ENCODE measurements at regions not wholly inside any gene's neighbourhood (a gene's known extent, or its start where the extent isn't known, plus 50 kb on each side); places are given as distances from the start of the nearest gene placed in this dataset.

DNA sequence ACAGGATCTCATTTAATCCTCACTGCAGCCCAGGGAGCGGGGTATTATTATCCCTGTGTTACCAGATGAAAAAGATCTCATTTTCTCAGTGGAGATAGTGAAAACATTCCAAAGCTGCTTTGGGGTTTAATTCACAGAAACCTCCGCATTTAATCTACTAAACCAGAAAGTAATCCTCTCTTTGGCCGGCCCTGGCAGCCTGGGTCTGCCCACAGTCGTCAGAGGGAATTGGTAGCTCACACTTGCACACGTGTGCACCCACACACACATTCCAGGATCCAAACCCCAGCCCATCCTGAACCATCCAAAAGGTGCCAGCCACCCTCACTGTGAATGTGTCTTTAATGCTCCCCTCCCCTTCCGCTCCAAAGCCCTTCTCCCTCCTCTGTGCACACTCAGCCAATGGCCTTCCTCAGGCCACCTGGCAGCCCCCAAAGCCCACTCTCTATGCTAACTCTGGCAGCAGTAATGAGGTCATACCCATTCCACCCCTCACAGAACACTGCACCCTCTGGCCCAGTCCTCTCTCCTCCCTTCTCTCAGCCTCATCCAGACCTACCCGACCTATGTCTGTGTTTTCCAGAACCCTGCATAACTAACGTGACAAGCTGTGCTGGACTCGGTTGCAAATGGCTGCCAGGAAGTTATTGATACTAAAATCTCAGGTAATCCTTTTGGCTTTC, 466.2 kb downstream of the SOX6 start:
- DNase-seq, result no peak

DNA sequence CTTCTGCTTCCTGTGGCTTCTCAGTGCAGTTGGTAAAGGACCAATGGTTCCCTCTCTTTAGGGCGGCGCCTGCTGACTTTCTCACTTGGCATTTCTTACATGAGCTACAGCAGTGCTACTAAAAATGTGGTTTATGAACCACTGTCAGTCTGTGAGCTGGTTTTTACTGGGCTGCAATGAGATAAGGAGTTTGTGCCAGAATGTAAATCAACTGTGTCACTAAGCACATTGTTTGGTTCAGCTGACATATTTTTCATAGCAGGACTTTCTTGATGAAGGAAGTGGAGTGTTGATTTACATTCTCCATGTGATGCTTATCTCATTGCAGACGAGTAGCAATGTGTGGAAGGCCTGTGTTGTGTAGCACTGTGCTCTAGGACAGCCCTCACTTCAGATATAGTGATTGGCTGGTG, 463.3 kb downstream of the SOX6 start:
- no peak for DNase-seq

DNA sequence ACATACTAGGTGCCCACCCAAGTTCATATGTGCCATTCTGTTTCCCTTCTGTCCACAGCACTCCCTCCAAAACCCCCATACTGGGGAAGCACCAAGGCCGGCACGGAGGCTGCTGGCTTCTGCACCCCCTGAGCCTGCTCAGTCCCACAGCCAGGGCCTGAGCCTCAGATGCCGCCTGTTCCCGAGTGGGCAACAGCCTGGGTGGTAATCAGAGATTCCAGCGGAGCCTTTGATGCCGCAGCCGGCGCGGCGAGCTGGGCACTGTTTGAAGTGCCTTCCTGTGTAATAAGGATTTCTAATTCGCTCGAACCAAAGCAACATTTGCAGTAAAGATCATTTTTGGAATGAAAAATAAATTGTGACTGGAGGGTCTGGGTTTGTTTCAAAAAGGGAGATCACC, 460.3 kb downstream of the SOX6 start:
- no peak for DNase-seq

DNA sequence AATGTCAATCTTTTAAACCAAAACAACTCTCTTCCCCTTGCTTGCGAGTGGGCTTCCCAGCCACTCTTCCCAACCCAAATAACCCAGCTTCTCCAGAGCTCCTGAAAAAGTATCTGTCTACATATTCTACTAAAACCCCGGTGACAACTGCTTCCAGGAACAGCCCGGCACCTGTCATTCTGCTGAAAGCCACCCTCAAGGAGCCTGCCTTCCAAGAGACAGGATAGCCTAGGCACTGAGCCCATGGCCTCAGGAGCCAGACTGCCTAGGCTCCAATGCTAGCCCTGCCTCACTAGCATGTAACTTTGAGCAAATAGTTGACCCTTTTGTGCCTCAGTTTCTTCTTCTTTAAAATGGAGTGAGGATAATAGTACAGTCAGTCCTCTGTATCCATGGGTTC, 459.8 kb downstream of the SOX6 start:
- DNase-seq, result no peak

DNA sequence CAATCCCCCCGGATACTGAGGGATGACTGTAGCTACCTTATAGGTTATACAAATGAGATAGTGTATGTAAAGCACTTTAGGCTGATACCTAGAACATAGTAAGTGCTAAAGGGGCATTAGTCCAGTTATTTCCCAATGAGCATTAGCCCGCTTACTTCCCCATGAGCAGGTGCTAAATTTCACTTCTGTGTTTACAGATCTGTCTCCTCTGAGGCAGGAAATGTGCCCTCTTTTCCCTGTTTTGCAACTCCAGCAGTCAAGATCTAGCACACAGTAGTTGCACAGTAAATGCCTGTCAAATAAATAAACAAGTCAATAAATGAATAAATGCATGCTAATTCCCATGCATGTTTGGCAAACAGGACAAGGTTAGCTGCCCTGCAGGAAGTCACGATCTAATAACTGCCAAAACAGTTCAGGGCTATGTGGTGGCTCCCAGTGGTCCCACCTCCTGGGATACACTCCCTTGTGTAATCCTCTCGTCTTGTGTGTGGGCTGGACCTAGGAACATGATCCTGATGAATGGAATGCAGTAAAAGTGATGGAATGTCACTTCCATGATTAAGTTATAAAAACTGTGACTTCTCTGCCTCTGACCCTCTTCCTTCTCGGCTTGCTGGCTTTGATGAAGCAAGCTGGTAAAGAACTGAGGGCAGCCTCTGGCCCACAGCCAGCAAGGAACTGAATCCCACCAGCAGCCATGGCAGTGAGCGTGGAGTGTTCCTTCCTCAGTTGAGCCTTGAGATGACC, 459.0 kb downstream of the SOX6 start:
- no peak for DNase-seq

- no peak for DNase-seq
Measured at GRCh38 chr11:15901054-15901453, 455.3 kb downstream of the SOX6 start.

DNA sequence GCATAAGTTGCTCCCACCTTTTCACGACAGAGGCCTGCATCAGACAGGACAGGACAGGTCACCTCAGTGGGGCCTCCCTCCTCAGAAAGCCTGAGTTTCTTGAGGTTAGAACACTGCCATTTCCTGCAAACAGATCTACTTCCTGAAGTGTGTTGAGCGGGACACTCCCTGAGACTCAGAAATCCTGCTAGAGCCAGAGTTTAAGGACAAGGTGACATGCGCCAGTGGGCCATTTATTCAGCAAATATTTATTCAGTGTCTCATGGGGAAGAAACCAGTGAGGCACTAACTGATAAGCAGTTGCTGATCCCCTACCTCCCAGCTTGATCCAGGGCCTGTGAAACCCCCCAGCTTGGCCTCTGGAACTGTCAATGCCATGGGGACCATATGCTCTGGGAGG, 454.6 kb downstream of the SOX6 start:
- DNase-seq, result no peak

GRCh38 chr11:15903246-15903645, 453.1 kb downstream of the SOX6 start:
- no peak for DNase-seq

DNA sequence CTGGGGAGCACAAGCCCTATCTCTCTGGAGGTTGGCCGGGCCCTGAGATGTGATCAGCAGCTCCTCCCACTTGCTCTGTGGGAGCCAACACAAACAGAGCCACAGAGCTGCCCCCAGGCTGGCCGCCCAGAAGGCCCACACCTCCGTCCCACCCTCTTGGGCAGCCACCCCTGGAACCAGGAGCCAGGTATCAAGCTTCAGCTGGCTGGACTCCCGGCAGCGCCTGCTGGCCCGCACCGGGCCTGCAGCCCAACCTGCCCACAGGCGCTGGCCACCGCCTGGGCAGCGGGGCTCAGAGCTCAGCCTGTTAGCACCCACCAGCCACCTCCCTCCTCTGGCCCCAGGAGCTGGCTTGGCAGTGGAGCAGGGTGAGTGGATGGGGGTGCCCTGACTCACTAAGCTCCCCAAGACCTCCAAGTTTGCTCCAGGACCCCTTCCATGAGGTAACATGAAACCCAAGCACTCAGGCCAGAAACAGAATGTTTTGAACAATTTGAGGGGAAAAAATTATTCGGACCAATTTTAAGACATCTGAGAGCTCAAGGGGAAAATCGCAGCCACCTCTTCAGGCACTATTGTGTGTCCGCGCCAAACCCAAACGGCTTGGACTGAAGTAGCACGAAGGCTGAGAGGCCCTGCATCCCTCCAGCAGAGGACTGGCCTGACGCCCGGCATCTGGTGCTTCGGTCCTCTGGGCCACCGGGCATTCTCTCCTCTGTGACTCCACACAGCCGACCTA, 450.8 kb downstream of the SOX6 start:
- no peak for DNase-seq

DNA sequence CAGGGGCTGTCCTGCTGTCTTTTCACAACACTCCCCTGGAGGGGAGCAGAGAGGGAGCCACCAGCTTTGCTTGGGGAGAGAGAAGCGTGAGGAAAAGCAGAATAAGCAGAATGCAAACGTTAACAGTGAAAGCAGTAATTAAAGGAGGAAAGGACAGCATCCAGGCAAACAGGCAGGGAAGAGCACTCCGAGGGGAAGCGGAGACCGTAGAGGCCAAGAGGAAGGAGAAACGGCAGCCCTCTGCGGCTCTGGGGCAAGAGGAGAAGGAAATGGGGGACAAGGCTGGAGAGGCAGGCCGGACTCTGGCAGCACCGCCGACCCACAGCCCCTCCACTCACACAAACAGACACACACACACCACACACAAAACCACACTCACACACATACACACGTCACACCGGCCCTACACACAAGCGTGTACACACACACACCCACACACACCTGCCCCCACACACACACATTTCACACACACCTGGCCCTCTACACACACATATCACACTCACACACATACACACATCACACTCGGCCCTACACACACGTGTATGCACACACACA, 449.8 kb downstream of the SOX6 start:
- no peak for DNase-seq

- DNase-seq, result no peak
Measured at GRCh38 chr11:15907806-15908205, 448.5 kb downstream of the SOX6 start.

- DNase-seq, result no peak
Measured at GRCh38 chr11:15909937-15910598, 446.3 kb downstream of the SOX6 start.

DNA sequence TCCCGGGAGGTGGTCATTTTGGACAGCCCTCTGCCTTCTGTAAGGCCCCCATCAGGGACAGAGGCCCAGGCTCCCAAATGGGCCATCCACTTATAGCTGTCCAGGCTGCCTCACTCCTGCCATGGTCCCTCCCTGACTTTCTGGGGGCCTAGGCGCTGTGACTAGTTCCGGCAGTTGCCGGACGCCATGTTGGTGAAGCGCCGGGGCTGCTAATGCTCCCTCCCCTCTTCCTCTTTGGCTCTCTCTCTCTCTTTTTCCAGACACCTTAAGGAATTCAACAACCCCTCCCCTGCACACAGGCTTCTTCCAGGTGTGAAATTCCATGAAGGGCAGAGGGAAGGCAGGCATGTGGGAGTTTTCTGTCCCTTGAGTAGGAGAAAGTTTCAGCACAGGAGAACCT, 445.6 kb downstream of the SOX6 start:
- DNase-seq, result no peak

DNA sequence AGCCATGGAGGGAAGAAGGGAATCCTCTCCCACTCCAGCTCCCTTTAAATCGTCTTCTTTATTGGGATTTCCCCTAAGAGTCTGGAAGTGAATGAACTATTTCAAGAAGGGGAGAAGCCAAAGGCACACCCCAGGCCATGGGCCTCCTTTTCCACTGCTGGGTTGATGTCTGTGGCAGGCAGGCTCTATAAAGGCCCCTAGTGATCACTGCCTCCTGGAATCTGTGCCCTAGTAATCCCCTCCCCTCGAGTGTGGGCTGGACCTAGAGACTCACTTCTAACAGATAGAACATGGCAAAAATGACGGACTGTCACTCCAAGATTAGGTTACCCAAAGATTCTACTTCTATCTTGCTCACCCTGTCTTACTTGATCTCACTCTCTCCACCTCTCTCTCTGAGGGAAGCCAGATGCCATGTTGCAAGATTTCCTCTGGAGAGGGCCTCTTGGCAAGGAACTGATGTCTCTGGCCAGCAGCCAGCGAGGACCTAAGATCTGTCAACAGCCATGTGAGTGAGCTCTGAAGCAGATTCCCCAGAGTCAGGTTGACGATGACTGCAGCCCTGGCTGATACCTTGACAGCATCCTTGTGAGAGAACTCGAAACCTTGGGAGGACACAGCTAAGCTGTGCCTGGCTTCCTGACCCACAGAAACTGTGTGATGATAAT, 444.8 kb downstream of the SOX6 start:
- DNase-seq, result no peak

- DNase-seq, result no peak
Measured at GRCh38 chr11:15912291-15912690, 444.1 kb downstream of the SOX6 start.

GRCh38 chr11:15912825-15913224, 443.5 kb downstream of the SOX6 start:
- DNase-seq, result no peak

DNA sequence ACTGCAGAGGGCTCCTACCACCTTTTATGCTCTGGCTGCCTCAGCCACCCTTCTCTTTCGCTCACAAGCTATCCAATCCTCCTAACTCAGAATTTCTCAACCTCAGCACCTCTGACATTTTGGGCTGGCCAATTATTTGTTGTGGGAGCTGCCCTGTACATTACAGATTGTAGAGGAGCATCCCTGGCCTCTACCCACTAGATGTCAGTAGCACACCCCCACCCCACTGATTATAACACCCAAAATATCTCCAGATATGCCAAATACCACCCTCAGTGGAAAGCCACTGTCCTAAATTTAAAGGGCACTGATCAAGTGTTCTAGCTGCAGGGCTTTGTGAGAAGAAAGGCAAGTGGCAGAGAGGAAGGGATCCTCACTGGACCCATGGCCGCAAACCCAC, 443.1 kb downstream of the SOX6 start:
- no peak for DNase-seq

Measured in CD4-positive, alpha-beta T cell treated with Interleukin-15 for 1 hour (primary cell).